B cell (primary cell): ENCODE measurements at regions not wholly inside any gene's neighbourhood (a gene's known extent, or its start where the extent isn't known, plus 50 kb on each side); places are given as distances from the start of the nearest gene placed in this dataset.

Experiments used
- ATAC-seq: fragments of 200-7000 bp; cut with Tn5 transposase; one replicate; pipeline ENCODE4 v1.10.0; 2021; ENCODE audit warnings: low read depth, mild to moderate bottlenecking, moderate number of reproducible peaks, moderate library complexity
- CTCF ChIA-PET: fragments of 350-600 bp; sonication (Branson Sonifier 250); formaldehyde crosslinking; loops from one replicate; lab custom pipeline; 2021; ENCODE audit warnings: antibody characterized with exemption, inconsistent platforms; lab: Charles Lee
- POLR2A ChIA-PET: fragments of 350-600 bp; sonication (Branson Sonifier 250); formaldehyde crosslinking; loops from one replicate; lab custom pipeline; 2021; ENCODE audit warnings: antibody characterized with exemption; lab: Charles Lee
- DNase-seq: peaks from one replicate; pipeline ENCODE4 v3.0.0; 2013
- H2AFZ ChIP-seq: 2 replicates; pipeline ENCODE4 v1.6.1; 2012; ENCODE audit warnings: mild to moderate bottlenecking, low read depth, low read length; ENCODE audit not compliant: insufficient read depth, poor library complexity, severe bottlenecking
- H3K27ac ChIP-seq, 2 donors: 1 replicate in 1 of 2; 2 replicates in 1 of 2; pipeline ENCODE4 v1.5.1; 2012 to 2013; ENCODE audit warnings: low read length in 2 of 2, mild to moderate bottlenecking in 2 of 2, moderate library complexity in 1 of 2
- H3K27me3 ChIP-seq, 4 experiments: fragments of 200-600 bp in 1 of 4; sonication (generic) in 1 of 4; replicated peaks in 1 of 4; 1 replicate in 2 of 4; 2 replicates in 2 of 4; pipeline versions ENCODE4 v1.6.1 to v1.7.0; 2013 to 2016; ENCODE audit warnings: low read length in 3 of 4, mild to moderate bottlenecking in 2 of 4, mixed read lengths in 1 of 4, moderate library complexity in 1 of 4; ENCODE audit not compliant: insufficient read depth in 4 of 4, control insufficient read depth in 3 of 4; ENCODE audit errors: control extremely low read depth in 1 of 4
- H3K36me3 ChIP-seq, 2 experiments: replicated peaks in 1 of 2; 1 replicate in 1 of 2; 2 replicates in 1 of 2; pipeline versions ENCODE4 v1.6.1 to v1.7.1; 2013; ENCODE audit warnings: low read length in 1 of 2; ENCODE audit not compliant: insufficient read depth in 2 of 2, control insufficient read depth in 1 of 2; ENCODE audit errors: control extremely low read depth in 1 of 2, extremely low read depth in 1 of 2
- H3K4me1 ChIP-seq, 2 donors: fragments of 200-600 bp in 1 of 2; sonication (generic) in 1 of 2; 1 replicate in 1 of 2; 2 replicates in 1 of 2; pipeline versions ENCODE4 v1.5.1 to v1.6.1; 2013 to 2017; ENCODE audit warnings: low read length in 2 of 2; ENCODE audit not compliant: control insufficient read depth in 2 of 2, insufficient read depth in 2 of 2
- H3K4me2 ChIP-seq: replicated peaks from 2 replicates; pipeline ENCODE3; 2012; ENCODE audit warnings: mild to moderate bottlenecking, low read depth, low read length; ENCODE audit not compliant: poor library complexity, severe bottlenecking
- H3K4me3 ChIP-seq, 5 experiments: fragments of 200-600 bp in 1 of 5; sonication (generic) in 1 of 5; 1 replicate in 3 of 5; 2 replicates in 2 of 5; pipeline versions ENCODE4 v1.5.1 to v1.7.0; 2011 to 2016; ENCODE audit warnings: low read length in 4 of 5, mild to moderate bottlenecking in 4 of 5, low read depth in 2 of 5, control low read depth in 1 of 5, moderate library complexity in 1 of 5; ENCODE audit not compliant: insufficient read depth in 1 of 5; ENCODE audit errors: control extremely low read depth in 1 of 5, extremely low read depth in 1 of 5
- H3K79me2 ChIP-seq: fragments of 200-600 bp; sonication (generic); one replicate; pipeline ENCODE4 v1.6.0; 2016; ENCODE audit warnings: low read length; ENCODE audit not compliant: control insufficient read depth, insufficient read depth
- H3K9ac ChIP-seq: fragments of 200-600 bp; sonication (generic); 2 replicates; pipeline ENCODE4 v1.6.1; 2017; ENCODE audit warnings: mild to moderate bottlenecking, low read length, moderate library complexity
- H3K9me3 ChIP-seq, 3 donors: one replicate each; pipeline versions ENCODE4 v1.6.1 to v1.7.1; 2013; ENCODE audit warnings: low read length in 2 of 3; ENCODE audit not compliant: control insufficient read depth in 2 of 3, insufficient read depth in 1 of 3; ENCODE audit errors: control extremely low read depth in 1 of 3
- H4K20me1 ChIP-seq: 2 replicates; pipeline ENCODE4 v1.6.0; 2012; ENCODE audit warnings: mild to moderate bottlenecking, low read length; ENCODE audit not compliant: insufficient read depth, control insufficient read depth, poor library complexity, severe bottlenecking
- H3K27ac Mint-ChIP-seq: one replicate; pipeline ENCODE4 v1.8.0; 2021; ENCODE audit warnings: mixed read lengths
- H3K27me3 Mint-ChIP-seq: one replicate; pipeline ENCODE4 v1.8.0; 2021; ENCODE audit warnings: mixed read lengths
- H3K4me1 Mint-ChIP-seq: one replicate; pipeline ENCODE4 v1.8.0; 2021; ENCODE audit warnings: mixed read lengths
- H3K4me3 Mint-ChIP-seq: one replicate; pipeline ENCODE4 v1.8.0; 2021; ENCODE audit warnings: mixed read lengths
- H3K9me3 Mint-ChIP-seq: one replicate; pipeline ENCODE4 v1.8.0; 2022; ENCODE audit warnings: mixed read lengths; ENCODE audit not compliant: insufficient read depth
- EZH2 ChIP-seq: IDR thresholded peaks from 2 replicates; pipeline ENCODE4 v1.6.1; 2012; ENCODE audit warnings: borderline replicate concordance, low read depth, mild to moderate bottlenecking, moderate library complexity, low read length; ENCODE audit not compliant: insufficient read depth, poor library complexity, severe bottlenecking
- WGBS: methylation state at CpG from one replicate; pipeline ENCODE4 v1.1.5; 2013; ENCODE audit warnings: missing lambda C conversion rate; ENCODE audit not compliant: insufficient coverage; 5-methylcytosine and 5-hydroxymethylcytosine counted together
- intact Hi-C: fragments of 100-400 bp; cut with micrococcal nuclease; formaldehyde crosslinking; loops from one replicate; pipeline ENCODE4 v1.10.0; 2022
- TF ChIP-seq, protein P1 (sequence below): fragments of 200-600 bp; IDR thresholded peaks from one replicate; pipeline ENCODE4 v1.8.0; 2022; ENCODE audit warnings: antibody characterized with exemption, mild to moderate bottlenecking

DNA sequence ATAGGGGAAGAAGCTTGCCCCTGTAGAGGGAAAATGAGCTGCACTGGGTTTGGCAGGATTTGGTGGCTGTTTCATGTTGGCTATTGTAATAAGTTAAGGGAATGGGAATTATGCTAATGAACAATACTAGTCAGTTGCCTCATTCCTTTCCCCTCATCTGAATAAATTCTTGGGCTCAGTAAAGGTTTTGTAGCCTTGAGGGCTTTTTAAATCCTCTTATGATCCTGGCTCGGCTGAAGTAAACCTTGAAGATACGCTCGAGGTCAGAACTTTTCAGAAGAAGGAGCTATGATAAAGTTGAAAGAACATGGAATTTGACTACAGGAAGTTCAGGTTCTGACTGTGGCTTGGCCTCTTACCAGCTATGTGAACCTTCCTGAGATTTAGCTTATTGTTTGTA is 448.7 kb downstream of the RAB38 start:
- ChIA-PET POLR2A (no interaction called here), CTCF (no interaction called here)
- no peak overlapping the region for H3K4me3 Mint-ChIP-seq
- Histone ChIP-seq H3K9ac (no peak overlapping the region), H3K79me2 (no peaks in the 10 kb centered on the region), H2AFZ (no peak overlapping the region), H3K36me3 (no peaks in the 10 kb centered on the region), H4K20me1 (no peaks in the 10 kb centered on the region), H3K9me3 (peaks cover 0 to 1% (median 0%) of the 10 kb centered on the region in 3 donors), H3K4me3 (no peak overlapping the region), H3K4me1 (no peaks in the 10 kb centered on the region), H3K27me3 (no peaks in the 10 kb centered on the region), H3K27ac (no peak overlapping the region), H3K4me2 (no peak overlapping the region)
- H3K4me1 Mint-ChIP-seq = no peaks in the 10 kb centered on the region
- ATAC-seq = no peak
- DNase-seq = no peak
- intact Hi-C loops = no loop called here
- no peak overlapping the region for H3K27ac Mint-ChIP-seq
- H3K27me3 Mint-ChIP-seq = no peaks in the 10 kb centered on the region
- no peaks in the 10 kb centered on the region for H3K9me3 Mint-ChIP-seq
- TF ChIP-seq, protein P1, sequence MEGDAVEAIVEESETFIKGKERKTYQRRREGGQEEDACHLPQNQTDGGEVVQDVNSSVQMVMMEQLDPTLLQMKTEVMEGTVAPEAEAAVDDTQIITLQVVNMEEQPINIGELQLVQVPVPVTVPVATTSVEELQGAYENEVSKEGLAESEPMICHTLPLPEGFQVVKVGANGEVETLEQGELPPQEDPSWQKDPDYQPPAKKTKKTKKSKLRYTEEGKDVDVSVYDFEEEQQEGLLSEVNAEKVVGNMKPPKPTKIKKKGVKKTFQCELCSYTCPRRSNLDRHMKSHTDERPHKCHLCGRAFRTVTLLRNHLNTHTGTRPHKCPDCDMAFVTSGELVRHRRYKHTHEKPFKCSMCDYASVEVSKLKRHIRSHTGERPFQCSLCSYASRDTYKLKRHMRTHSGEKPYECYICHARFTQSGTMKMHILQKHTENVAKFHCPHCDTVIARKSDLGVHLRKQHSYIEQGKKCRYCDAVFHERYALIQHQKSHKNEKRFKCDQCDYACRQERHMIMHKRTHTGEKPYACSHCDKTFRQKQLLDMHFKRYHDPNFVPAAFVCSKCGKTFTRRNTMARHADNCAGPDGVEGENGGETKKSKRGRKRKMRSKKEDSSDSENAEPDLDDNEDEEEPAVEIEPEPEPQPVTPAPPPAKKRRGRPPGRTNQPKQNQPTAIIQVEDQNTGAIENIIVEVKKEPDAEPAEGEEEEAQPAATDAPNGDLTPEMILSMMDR = no peak
- no peak for TF ChIP-seq EZH2
- 69% methylated on average over 3 of the region's 3 CpGs for WGBS

GRCh38 chr11:87724358-87724757 is 450.9 kb downstream of the RAB38 start:
- no peaks in the 10 kb centered on the region for H3K79me2 ChIP-seq
- H3K9ac ChIP-seq = no peak overlapping the region
- DNase-seq (no peak), ATAC-seq (no peak)
- H3K4me3 ChIP-seq = no peak overlapping the region
- no peaks in the 10 kb centered on the region for H3K4me1 ChIP-seq
- H4K20me1 ChIP-seq = no peaks in the 10 kb centered on the region
- intact Hi-C loops = loop anchor here (5.0 kb wide), 1 partner anchor 818 kb away; no protein-coding TSS in a partner anchor
- H3K27ac ChIP-seq = no peak overlapping the region
- peaks cover 0 to 1% (median 0%) of the 10 kb centered on the region in 3 donors for H3K9me3 ChIP-seq
- H2AFZ ChIP-seq = no peak overlapping the region
- WGBS = no CpG with 5 or more reads among the region's 1 CpG
- POLR2A ChIA-PET = no interaction called here
- Mint-ChIP-seq H3K4me3 (no peak overlapping the region), H3K27me3 (no peaks in the 10 kb centered on the region), H3K4me1 (no peaks in the 10 kb centered on the region), H3K27ac (no peak overlapping the region), H3K9me3 (no peaks in the 10 kb centered on the region)
- H3K36me3 ChIP-seq = no peaks in the 10 kb centered on the region
- TF ChIP-seq, protein P1 = no peak
- TF ChIP-seq EZH2 = no peak
- no peaks in the 10 kb centered on the region for H3K27me3 ChIP-seq
- CTCF ChIA-PET = no interaction called here
- H3K4me2 ChIP-seq = no peak overlapping the region
